G401.6 (cell line): ENCODE measurements at regions not wholly inside any gene's neighbourhood (a gene's known extent, or its start where the extent isn't known, plus 50 kb on each side); places are given as distances from the start of the nearest gene placed in this dataset.

Experiments
- FAIRE-seq: peaks from 2 replicates; lab custom pipeline; 2012; peaks lifted over from hg19 to GRCh38; lab: Jason Lieb, UNC

- FAIRE-seq: no peak
Measured at GRCh38 chr4:15232366-15233263, 195.2 kb upstream of the C1QTNF7 start.

DNA sequence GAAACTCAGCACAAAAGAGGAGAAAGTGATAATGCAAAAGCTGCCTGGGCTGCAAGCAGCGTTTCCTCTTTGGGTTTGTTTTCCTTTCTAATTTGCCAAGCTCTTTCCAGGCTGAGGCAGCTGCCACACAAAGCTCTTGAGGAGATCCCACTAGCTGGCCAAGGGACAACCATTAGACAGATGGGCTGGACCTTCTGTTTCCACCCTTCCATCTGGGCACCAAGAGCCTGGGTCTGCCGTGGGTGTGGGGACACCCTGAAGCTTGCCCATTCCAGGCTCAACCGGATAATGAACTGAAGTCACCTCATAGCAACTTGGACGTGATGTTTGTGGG, 194.6 kb upstream of the C1QTNF7 start:
- no peak for FAIRE-seq

DNA sequence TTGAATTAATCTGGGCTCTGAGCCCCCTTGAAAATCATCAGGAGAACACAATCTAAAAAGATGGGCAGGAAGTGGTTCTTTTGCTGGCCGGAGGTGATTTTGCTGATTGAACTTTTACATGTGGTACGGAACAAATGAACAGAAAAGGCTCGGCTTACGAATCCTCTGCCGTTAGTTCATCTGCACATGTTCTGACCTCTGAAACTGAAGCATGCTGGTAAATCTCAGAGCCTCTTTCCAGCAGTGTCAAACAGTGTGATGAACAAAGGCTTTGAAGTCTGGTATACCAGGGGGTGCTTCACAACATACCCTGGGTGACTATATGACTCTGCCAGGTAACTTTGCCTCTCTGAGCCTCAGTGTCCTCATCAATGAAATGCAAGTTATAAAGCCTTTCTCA, 194.2 kb upstream of the C1QTNF7 start:
- FAIRE-seq: no peak

- no peak for FAIRE-seq
Measured at GRCh38 chr4:15234116-15234855, 193.5 kb upstream of the C1QTNF7 start.

GRCh38 chr4:15234856-15235126, 193.0 kb upstream of the C1QTNF7 start:
- FAIRE-seq: no peak

GRCh38 chr4:15235135-15235534, 192.7 kb upstream of the C1QTNF7 start:
- no peak for FAIRE-seq

DNA sequence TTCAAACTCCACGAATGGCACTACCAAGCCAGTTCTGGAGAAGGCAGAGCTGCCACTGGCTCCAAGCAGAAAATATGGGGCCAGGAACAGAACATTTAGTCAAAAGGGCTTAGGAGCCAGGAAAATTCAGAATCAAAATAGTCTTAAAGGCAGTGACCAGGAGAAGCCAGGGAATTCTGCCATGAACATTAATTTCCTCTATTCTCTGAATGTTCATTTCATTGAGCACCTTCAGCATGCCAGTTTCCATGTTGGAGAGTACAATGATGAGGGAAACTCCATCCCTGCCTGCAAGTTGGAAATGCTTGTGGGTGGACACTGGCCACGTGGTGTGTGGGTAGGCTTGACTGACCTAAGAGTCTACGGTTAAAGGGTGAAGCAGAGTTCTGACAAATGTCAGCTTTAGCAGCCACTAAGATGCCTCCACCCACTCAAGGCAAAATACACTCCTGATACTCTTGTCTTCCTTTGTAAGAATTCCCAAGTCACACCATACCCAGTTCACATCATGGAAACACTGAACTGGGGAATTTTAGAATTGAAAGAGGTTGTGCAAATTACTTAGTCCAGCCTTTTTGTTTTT, 190.1 kb upstream of the C1QTNF7 start:
- no peak for FAIRE-seq

DNA sequence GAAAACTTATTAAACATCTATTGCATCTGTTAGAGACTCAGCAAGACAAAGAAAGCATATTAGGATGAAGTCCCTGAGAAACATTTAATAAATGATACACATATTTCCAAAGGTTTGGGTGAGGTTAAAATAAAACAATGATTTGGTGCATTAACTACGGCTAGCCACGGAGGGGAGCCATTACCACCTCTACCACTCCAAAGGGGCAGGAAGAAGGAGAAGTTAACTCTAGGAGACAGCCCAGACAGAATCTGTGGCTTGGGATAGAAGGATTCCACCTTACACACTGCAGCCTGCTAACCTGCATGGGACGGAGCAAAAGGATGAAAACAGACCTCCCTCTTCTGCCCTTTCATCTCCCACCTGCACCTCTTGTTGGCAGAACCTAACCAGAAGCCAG, 189.1 kb upstream of the C1QTNF7 start:
- no peak for FAIRE-seq

DNA sequence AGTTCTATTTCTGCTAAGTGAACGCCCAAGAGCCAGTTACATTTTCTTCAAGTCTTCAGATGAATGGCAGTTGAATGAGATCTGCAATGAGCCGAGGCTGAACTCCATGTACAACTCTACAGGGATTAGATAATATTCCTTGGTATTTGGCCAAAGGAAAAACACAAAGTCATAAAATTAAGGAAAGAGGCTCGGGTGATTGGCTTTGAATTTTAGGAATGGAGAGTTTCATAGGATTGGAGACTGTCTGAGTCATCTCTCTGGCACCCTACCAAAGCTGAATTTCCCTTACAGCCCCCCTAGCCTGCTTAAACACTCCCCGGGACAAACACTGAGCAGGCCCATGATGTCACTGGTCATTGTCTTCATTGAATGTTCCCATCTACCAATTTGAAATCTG, 188.0 kb upstream of the C1QTNF7 start:
- FAIRE-seq: no peak

- no peak for FAIRE-seq
Measured at GRCh38 chr4:15240764-15241163, 187.1 kb upstream of the C1QTNF7 start.

DNA sequence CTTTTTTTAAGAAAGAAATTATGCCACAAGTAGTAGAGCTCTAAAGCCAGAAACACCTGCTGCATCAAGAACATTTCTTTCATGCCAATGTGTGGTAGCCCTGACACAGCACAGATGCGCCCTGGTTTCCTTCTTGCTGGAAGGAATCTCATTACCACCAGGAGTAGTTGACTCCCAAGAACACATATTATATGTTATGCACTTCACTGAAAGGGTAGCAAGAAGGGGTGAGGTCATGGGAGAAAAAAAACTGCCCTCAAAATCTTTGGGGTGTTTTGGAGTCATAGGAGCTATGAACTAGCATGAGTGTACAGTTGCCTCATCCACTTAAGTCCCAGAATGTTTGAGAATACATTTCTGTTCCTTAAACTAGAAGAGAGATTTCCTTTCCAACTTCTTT, 185.8 kb upstream of the C1QTNF7 start:
- FAIRE-seq: no peak

DNA sequence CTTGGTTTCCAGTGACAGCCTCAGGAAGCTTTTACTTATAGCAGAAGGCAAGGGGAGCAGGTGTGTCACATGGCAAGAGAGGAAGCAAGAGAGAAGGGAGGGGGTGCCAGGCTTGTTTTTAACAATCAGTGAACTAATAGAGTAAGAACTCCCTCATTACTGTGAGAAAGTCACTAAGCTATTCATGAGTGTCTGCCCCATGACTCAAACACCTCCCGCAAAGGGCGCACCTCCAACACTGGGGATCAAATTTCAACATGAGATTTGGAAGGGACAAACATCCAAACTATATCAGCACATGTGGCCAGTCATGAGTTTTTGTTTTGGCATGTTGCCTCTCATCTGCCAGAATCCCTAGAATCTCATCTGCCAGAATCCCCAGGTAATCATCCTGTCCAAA, 183.5 kb upstream of the C1QTNF7 start:
- no peak for FAIRE-seq

GRCh38 chr4:15245006-15245530, 182.8 kb upstream of the C1QTNF7 start:
- no peak for FAIRE-seq

DNA sequence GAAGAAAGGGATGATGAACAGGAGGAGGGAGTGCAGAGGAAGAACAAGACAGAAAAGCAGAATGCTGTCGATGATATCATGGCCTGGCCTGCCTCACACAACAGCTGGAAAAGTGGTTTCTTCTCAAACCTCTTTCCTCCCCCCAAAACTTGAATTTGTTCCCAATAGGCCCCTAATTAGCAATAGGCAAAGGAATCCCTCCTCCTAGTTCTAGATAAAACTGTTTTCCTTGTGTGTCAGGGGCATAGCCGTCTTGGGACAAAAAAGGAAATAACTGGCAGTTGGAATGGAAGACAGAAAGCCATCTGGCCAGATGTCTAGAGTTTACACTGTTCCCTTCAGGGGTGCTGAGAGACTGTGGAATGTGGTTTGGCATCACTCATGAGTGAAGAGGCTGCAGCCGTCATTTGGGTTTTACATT, 177.8 kb upstream of the C1QTNF7 start:
- FAIRE-seq: no peak

DNA sequence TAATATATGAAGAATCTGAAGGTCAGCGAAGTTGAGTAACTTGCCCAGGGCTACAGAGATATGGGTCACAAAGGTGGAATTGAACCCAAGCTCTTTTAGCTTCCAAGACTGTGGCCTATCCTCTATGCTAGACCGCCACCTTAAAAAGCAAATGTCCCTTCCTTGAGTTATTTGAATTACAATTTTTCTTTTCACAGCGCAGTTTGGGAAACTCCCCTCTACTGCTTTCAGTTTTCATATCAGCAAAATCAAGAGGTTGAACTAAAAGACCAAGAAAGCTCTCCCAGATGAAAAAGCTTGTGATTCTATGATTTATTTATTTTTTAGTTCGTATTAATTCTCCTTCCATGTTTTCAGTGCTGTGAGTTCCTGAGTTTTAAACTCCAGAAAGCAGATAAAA, 174.5 kb upstream of the C1QTNF7 start:
- FAIRE-seq: no peak

- no peak for FAIRE-seq
Measured at GRCh38 chr4:15254236-15254880, 173.5 kb upstream of the C1QTNF7 start.

GRCh38 chr4:15255537-15255936, 172.3 kb upstream of the C1QTNF7 start:
- no peak for FAIRE-seq

GRCh38 chr4:15260758-15261157, 167.1 kb upstream of the C1QTNF7 start:
- no peak for FAIRE-seq

DNA sequence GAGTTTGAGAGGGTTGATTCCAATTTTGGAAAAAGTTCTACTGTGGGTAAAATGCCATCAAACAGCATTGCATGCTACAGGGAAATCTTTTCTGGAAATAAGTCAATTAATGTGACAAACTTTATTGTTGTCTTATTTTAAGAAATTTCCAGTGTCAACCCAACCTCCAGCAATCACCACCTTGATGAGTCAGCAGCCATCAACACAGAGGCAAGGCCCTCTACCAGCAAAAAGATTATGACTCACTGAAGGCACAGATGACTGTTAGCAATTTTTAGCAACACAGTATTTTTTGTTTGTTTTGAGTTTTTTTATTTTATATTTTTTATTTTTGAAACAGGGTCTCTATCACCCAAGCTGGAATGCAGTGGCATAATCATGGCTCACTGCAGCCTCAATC, 165.4 kb upstream of the C1QTNF7 start:
- FAIRE-seq: no peak

DNA sequence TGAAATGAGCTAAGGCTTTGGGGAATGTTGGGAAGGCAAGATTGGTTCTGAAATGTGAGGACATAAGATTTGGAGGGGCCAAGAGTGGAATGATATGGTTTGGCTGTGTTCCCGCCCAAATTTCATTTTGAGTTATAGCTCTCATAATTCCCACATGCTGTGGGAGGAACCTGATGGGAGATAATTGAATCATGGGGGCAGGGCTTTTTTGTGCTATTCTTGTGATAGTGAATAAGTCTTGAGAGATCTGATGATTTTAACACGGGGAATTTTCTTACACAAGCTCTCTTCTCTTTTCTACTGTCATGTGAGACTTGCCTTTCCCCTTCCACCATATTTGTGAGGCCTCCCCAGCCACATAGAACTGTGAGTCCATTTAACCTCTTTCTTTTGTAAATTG, 157.6 kb upstream of the C1QTNF7 start:
- no peak for FAIRE-seq

DNA sequence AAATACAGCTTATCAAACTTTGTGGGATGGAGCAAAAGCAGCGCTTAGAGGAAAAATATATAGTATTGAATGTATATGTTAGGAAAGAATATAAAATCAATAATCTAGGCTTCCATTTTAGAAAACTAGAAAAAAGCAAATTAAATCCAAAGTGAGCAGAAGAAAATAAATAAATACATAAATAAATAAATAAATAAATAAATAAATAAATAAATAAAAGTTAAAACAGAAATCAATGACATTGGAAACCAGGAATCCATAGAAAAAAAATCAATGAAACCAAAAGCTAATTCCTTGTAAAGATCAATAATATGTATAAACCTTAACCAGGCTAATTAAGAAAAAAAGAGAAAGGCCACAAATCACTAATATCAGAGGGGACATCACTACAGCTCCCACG, 141.8 kb upstream of the C1QTNF7 start:
- FAIRE-seq: no peak

GRCh38 chr4:15291122-15291521, 136.7 kb upstream of the C1QTNF7 start:
- FAIRE-seq: no peak

DNA sequence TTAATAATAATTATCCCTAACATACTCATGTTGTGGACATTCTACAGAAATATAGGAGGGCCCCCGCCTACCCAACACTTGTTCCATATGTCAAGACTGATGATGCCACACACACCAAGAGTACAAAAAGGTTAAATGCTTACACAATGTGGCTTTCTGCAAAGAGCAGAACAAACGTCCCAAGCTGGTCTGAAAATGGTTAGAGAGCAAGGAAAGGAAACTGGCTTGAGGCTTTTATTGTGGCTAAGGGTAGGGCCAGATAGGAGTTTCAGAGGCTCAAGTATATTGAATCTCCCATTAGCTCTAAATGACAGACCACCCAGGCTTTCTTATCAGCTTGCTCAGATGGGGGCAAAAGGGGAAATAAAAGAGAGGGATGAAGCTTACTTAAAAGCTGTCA, 134.1 kb upstream of the C1QTNF7 start:
- no peak for FAIRE-seq
